NB4 (cell line): ENCODE measurements at regions not wholly inside any gene's neighbourhood (a gene's known extent, or its start where the extent isn't known, plus 50 kb on each side); places are given as distances from the start of the nearest gene placed in this dataset.

ENCODE experiments used
- POLR2A ChIP-seq: IDR thresholded peaks from 2 replicates; pipeline ENCODE4 v1.6.1; 2011; ENCODE audit warnings: mild to moderate bottlenecking; ENCODE audit not compliant: insufficient read length; ENCODE audit errors: extremely low read depth
- TF ChIP-seq, protein P1 (sequence below): IDR thresholded peaks from one replicate; pipeline ENCODE4 v1.5.1; 2012; ENCODE audit warnings: low read depth, low read length

- TF ChIP-seq, protein P1, sequence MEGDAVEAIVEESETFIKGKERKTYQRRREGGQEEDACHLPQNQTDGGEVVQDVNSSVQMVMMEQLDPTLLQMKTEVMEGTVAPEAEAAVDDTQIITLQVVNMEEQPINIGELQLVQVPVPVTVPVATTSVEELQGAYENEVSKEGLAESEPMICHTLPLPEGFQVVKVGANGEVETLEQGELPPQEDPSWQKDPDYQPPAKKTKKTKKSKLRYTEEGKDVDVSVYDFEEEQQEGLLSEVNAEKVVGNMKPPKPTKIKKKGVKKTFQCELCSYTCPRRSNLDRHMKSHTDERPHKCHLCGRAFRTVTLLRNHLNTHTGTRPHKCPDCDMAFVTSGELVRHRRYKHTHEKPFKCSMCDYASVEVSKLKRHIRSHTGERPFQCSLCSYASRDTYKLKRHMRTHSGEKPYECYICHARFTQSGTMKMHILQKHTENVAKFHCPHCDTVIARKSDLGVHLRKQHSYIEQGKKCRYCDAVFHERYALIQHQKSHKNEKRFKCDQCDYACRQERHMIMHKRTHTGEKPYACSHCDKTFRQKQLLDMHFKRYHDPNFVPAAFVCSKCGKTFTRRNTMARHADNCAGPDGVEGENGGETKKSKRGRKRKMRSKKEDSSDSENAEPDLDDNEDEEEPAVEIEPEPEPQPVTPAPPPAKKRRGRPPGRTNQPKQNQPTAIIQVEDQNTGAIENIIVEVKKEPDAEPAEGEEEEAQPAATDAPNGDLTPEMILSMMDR, result no peak
- no peak for TF ChIP-seq POLR2A
Measured at GRCh38 chr7:20945451-20945850, 158.8 kb upstream of the SP8 start.
